DMS153 treated with DMSO at 0.1 percent for 48 hours (cell line): ENCODE measurements at regions not wholly inside any gene's neighbourhood (a gene's known extent, or its start where the extent isn't known, plus 50 kb on each side); places are given as distances from the start of the nearest gene placed in this dataset.

ENCODE experiments used
- DNase-seq: peaks from one replicate; lab custom pipeline; 2025; ENCODE audit not compliant: unreplicated experiment; lab: John Stamatoyannopoulos, UW

DNA sequence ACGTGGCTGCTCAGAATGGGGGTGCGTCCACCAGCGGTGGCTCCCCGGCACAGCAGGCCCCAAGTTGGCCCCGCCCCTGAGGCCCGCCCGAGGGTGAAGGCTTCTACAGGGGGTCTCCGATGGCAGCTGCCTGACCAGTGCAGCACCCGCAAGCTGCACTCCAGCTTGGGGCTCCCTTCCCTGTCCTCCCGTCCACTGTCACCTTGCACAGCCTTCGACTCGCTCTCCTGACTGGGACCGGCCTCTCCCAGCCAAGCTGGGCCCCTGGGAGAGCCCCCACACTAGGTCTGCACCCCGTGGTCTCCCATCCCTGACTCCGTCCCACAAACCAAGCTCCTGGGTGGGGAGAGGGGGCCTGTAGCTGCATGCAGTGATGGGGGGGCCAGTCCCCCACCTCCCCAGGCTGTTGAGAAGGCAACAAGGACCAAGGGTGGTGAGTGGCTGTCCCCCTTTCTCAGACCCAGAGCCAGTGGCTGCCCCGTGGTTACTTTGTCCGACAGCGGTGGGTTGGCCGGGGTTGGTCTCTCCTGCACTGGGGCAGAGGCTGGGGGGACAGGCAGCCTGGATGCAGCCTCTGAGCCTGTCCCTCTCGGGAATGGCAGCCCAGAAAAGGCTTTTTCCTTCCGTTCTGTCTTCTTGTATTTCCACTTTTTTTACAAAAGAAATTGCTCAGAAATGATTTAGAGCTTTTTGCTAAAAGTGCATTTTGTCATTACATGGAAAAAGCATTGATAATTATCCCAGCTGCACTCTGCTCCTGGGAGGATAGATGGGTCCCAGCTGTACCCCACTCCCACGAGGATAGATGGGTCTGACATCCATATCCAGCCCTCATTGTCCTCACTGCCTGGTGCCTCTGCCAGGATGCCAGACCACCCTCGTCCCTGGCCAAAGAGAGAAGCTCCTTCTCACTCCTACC, 217.0 kb downstream of the KIF26A start:
- DNase-seq: no peak

- DNase-seq: no peak
These were observed 217.8 kb downstream of the KIF26A start for GRCh38 chr14:104356020-104356737.

GRCh38 chr14:104356738-104357688, 218.6 kb downstream of the KIF26A start:
- DNase-seq: no peak

GRCh38 chr14:104357689-104358527, 219.5 kb downstream of the KIF26A start:
- DNase-seq: no peak

DNA sequence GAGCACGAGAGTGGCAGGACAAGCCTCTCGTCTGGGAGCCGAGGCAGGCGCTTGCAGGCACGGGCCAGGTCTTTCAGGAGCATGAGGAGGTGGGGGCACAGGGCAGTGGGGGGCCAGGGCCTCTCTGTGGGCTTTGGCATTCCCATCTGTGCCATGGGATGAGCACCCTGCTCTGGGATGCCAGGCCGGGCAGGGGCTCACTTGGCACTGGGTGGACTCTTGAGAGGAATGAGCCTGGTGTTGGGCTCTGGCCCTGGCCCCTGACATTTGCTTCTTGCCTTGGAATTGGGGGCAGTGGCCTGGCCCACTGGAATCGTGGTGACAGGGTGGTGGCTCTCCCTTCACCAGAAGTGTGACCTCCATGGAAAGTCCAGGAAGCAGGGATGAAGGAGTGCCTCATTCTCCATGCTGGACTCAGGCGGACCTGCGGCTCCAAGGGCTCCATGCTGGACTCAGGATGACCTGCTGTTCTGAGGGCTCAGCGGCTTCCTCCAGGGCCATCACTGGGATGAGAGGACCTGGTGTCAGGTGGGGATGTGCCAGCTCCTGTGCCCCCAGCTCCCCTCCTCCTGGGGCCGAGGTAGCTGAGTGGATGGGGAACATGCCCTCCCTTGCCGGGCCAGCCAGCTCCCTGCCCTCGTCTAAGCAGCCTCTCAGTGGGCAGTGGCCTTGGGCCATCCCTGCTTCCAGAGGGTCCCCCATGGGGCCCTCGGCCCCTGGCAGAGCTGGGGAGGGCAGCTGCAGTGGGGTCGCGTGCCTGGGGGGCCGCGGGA, 220.3 kb downstream of the KIF26A start:
- no peak for DNase-seq

- no peak for DNase-seq
These were observed 220.1 kb upstream of the C14orf180 start for GRCh38 chr14:104359301-104359968.

DNA sequence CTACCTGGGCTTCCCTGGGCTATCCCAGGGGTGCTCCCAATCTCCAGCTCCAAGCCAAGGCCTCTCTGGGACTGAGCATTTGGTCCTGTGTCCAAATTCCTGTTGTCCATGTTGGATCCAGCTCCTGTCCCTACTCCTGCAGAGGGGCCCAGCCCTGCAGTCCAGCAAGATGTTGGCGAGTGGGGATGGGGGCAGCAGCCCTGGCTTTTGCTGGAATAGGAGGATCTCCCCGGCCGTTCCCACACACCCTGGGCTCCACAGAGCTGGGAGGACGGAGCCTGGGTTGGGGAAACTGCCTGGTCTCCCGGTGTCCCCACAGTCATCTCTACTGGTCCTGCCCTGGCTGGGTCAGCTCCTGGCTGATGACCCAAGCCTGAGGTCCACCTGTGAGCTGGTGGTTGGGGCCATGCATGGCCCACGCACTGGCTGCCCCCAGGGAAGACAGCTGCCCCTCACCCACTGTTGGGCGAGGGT, 219.6 kb upstream of the C14orf180 start:
- DNase-seq: no peak

- no peak for DNase-seq
These were observed 219.1 kb upstream of the C14orf180 start for GRCh38 chr14:104360501-104360900.

- no peak for DNase-seq
These were observed 218.4 kb upstream of the C14orf180 start for GRCh38 chr14:104361101-104361591.

DNA sequence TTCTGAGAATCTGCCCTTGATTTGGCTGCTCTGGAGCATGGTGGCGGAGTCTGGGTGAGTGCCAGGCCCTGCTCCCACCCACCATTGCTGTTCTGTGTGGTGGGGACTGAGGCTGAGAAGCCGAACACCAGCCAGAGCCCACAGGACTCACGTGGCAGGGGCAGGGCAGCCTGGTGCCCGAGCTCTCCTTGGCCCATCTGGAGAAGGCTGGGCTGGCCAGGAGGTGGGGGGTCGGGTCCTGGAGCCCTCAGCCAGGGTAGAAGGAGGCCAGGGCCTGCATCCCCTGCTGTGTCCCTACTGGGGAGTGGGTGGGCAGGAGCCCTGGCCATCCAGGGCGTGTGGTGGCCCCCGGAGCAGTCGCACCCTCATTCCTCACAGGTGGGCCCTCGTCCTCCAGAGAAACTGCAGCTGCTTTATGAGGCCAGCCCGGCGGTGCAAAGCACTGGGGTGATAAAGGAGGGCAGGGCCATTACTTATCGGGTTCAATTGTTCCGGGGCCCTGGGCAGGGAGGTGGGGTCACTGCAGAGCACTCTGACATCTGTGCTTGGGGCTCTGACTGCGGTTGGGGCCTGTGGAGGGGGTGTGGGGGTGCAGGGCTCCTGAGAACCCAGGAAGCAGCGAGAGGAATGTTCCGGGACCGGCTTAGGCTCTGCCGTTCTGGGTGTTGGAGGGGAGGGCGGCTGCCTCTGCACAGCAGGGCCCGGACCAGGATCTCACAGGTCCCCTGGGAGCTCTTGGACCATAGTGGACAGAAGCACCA, 217.5 kb upstream of the C14orf180 start:
- DNase-seq: no peak

- DNase-seq: no peak
These were observed 216.6 kb upstream of the C14orf180 start for GRCh38 chr14:104362761-104363605.

- no peak for DNase-seq
These were observed 215.4 kb upstream of the C14orf180 start for GRCh38 chr14:104363891-104364760.

DNA sequence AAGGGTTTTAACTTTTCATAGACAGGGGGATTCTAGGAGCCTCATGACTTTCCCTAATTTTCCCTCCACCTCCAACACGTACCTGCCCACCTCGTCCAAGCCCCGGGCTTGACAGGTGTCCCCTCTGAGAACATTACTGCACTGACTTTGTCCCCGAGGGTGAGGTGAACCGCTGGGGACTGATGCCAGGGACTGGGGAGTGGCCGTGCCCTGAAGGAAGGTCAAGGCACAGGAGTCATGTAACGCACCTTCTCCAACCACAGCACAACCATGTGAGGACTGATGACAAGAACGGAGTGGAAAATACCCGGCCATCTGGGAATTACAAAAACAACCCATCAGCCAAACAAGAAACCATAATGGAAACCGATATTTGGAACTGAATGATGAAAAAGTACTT, 214.7 kb upstream of the C14orf180 start:
- no peak for DNase-seq

DNA sequence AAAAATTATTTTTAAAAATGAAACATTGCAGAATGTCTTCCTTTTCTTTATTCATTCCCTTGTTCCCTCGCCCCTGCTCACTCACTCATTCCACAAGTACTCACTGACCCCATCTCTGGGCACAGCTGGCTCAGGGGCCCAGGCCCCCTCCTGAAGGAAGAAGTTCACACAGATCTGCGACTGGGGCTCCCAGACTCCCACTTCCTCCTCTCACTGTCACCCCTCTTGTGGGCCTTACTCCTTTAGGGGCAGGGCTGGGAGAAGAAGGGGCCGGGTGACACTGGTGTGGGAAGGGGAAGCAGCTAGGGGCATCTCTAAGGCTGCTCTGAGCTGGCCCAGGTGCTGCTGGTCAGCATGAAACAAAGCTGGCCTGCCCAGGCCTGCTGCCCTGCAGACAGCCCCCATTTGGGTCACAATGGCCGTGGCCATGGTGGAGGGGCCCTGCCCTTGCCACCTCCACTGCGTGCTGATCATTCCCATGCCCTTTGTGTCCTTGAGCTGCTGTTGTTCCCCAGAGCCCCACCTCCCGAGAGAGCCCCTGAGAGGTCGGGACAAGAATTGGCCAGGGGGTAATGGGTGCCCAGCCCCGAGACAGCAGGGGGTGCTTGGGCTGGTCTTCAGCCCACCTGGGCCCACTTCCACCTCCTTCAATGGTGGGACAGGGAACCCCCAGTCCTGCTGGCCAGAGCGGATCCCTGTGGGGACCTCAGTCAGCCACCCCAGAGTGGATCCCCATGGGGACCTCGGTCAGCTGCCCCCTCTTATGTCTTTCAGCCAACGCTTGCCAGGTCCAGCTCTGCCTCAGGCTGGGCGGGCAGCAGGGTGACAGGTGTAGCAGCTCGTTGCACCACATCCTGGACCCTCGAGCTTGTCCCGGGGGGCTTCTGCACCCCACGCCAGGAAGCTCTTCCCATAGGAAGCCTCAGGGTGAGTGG, 212.4 kb upstream of the C14orf180 start:
- DNase-seq: no peak
